ENCODE measurements at regions not wholly inside any gene's neighbourhood (a gene's known extent, or its start where the extent isn't known, plus 50 kb on each side); places are given as distances from the start of the nearest gene placed in this dataset.
"Not testable (repeated sequence)": the region's sequence is repeated elsewhere in the genome, so short reads cannot be mapped to it uniquely, and the experiment has no call there.

- H3F3A ChIP-seq (ENCODE audit: low read depth) = no peaks in the 10 kb centered on the region
- H3K36me3 ChIP-seq (ENCODE audit: insufficient read depth, low read length) = no peaks in the 10 kb centered on the region
- H3K9me2 ChIP-seq (replicated peaks; ENCODE audit: low read depth, low read length) = no peaks in the 10 kb centered on the region
- no peak overlapping the region for H3K4me3 ChIP-seq (ENCODE audit: low read length, poor library complexity, severe bottlenecking)
- TF ChIP-seq EZH2phosphoT487 (IDR thresholded peaks at IDR 0.05; ENCODE audit: borderline replicate concordance) (no peak), CTCF (conservative IDR thresholded peaks at IDR 0.05; ENCODE audit: low read length) (no peak)
- no peak overlapping the region for H3K4me2 ChIP-seq (ENCODE audit: low read depth, low read length, poor library complexity, severe bottlenecking)
- H3K9ac ChIP-seq (ENCODE audit: low read depth, low read length, poor library complexity, severe bottlenecking) = no peak overlapping the region
- no peaks in the 10 kb centered on the region for H3K9me3 ChIP-seq (ENCODE audit: insufficient read depth, low read depth, low read length)
- H3K79me2 ChIP-seq (ENCODE audit: insufficient read depth, low read length) = no peaks in the 10 kb centered on the region
- no peak overlapping the region for H2AFZ ChIP-seq (ENCODE audit: low read length)
- H3K27me3 ChIP-seq (ENCODE audit: insufficient read depth, low read length, poor library complexity, severe bottlenecking) = no peaks in the 10 kb centered on the region
- no peaks in the 10 kb centered on the region for H4K20me1 ChIP-seq (ENCODE audit: insufficient read depth, low read length, poor library complexity, severe bottlenecking)
- H3K4me1 ChIP-seq (ENCODE audit: insufficient read depth, low read length, poor library complexity, severe bottlenecking) = no peaks in the 10 kb centered on the region
Observed at GRCh38 chr3:194872669-194872977, 186.9 kb downstream of the FAM43A start.

- not testable (repeated sequence) for H3K9me2 ChIP-seq (replicated peaks; ENCODE audit: low read depth, low read length); H3K4me3 ChIP-seq (ENCODE audit: low read length, poor library complexity, severe bottlenecking); H3K79me2 ChIP-seq (ENCODE audit: insufficient read depth, low read length); H3F3A ChIP-seq (ENCODE audit: low read depth); H3K27me3 ChIP-seq (ENCODE audit: insufficient read depth, low read length, poor library complexity, severe bottlenecking); H2AFZ ChIP-seq (ENCODE audit: low read length); H3K9me3 ChIP-seq (ENCODE audit: insufficient read depth, low read depth, low read length); H3K9ac ChIP-seq (ENCODE audit: low read depth, low read length, poor library complexity, severe bottlenecking); H3K36me3 ChIP-seq (ENCODE audit: insufficient read depth, low read length); H3K4me2 ChIP-seq (ENCODE audit: low read depth, low read length, poor library complexity, severe bottlenecking); H4K20me1 ChIP-seq (ENCODE audit: insufficient read depth, low read length, poor library complexity, severe bottlenecking); H3K4me1 ChIP-seq (ENCODE audit: insufficient read depth, low read length, poor library complexity, severe bottlenecking)
Observed at GRCh38 chr3:194873474-194873873, 187.8 kb downstream of the FAM43A start.

- no peaks in the 10 kb centered on the region for H4K20me1 ChIP-seq (ENCODE audit: insufficient read depth, low read length, poor library complexity, severe bottlenecking)
- no peaks in the 10 kb centered on the region for H3K36me3 ChIP-seq (ENCODE audit: insufficient read depth, low read length)
- H3K27me3 ChIP-seq (ENCODE audit: insufficient read depth, low read length, poor library complexity, severe bottlenecking) = no peaks in the 10 kb centered on the region
- H3F3A ChIP-seq (ENCODE audit: low read depth) = no peaks in the 10 kb centered on the region
- no peak overlapping the region for H3K4me2 ChIP-seq (ENCODE audit: low read depth, low read length, poor library complexity, severe bottlenecking)
- TF ChIP-seq CTCF (conservative IDR thresholded peaks at IDR 0.05; ENCODE audit: low read length) (no peak), EZH2phosphoT487 (IDR thresholded peaks at IDR 0.05; ENCODE audit: borderline replicate concordance) (no peak)
- H3K4me1 ChIP-seq (ENCODE audit: insufficient read depth, low read length, poor library complexity, severe bottlenecking) = peaks cover 4% of the 10 kb centered on the region
- no peaks in the 10 kb centered on the region for H3K79me2 ChIP-seq (ENCODE audit: insufficient read depth, low read length)
- no peak overlapping the region for H3K4me3 ChIP-seq (ENCODE audit: low read length, poor library complexity, severe bottlenecking)
- no peak overlapping the region for H2AFZ ChIP-seq (ENCODE audit: low read length)
- no peak overlapping the region for H3K9ac ChIP-seq (ENCODE audit: low read depth, low read length, poor library complexity, severe bottlenecking)
- H3K9me2 ChIP-seq (replicated peaks; ENCODE audit: low read depth, low read length) = no peaks in the 10 kb centered on the region
- H3K9me3 ChIP-seq (ENCODE audit: insufficient read depth, low read depth, low read length) = no peaks in the 10 kb centered on the region
Observed at GRCh38 chr3:194874206-194874605, 188.5 kb downstream of the FAM43A start.

GRCh38 chr3:194874783-194875182 is 189.1 kb downstream of the FAM43A start:
- Histone ChIP-seq H2AFZ (ENCODE audit: low read length) (no peak overlapping the region), H3F3A (ENCODE audit: low read depth) (no peaks in the 10 kb centered on the region), H3K79me2 (ENCODE audit: insufficient read depth, low read length) (no peaks in the 10 kb centered on the region), H3K4me1 (ENCODE audit: insufficient read depth, low read length, poor library complexity, severe bottlenecking) (peaks cover 10% of the 10 kb centered on the region), H3K4me3 (ENCODE audit: low read length, poor library complexity, severe bottlenecking) (no peak overlapping the region), H3K36me3 (ENCODE audit: insufficient read depth, low read length) (no peaks in the 10 kb centered on the region), H3K9me2 (replicated peaks; ENCODE audit: low read depth, low read length) (no peaks in the 10 kb centered on the region), H3K4me2 (ENCODE audit: low read depth, low read length, poor library complexity, severe bottlenecking) (no peak overlapping the region), H3K9me3 (ENCODE audit: insufficient read depth, low read depth, low read length) (no peaks in the 10 kb centered on the region), H3K27me3 (ENCODE audit: insufficient read depth, low read length, poor library complexity, severe bottlenecking) (no peaks in the 10 kb centered on the region), H3K9ac (ENCODE audit: low read depth, low read length, poor library complexity, severe bottlenecking) (no peak overlapping the region), H4K20me1 (ENCODE audit: insufficient read depth, low read length, poor library complexity, severe bottlenecking) (no peaks in the 10 kb centered on the region)
- TF ChIP-seq EZH2phosphoT487 (IDR thresholded peaks at IDR 0.05; ENCODE audit: borderline replicate concordance) = no peak
- TF ChIP-seq CTCF (conservative IDR thresholded peaks at IDR 0.05; ENCODE audit: low read length) = no peak

Data from Loucy (cell line).